Sciatic nerve (tissue), 2 donors: ENCODE measurements at regions not wholly inside any gene's neighbourhood (a gene's known extent, or its start where the extent isn't known, plus 50 kb on each side); places are given as distances from the start of the nearest gene placed in this dataset.
"Not testable (repeated sequence)": the region's sequence is repeated elsewhere in the genome, so short reads cannot be mapped to it uniquely, and the experiment has no call there.

Experiments used
- ATAC-seq: fragments of 200-7000 bp; cut with Tn5 transposase; one replicate; pipeline ENCODE4 v1.9.1; 2020; ENCODE audit warnings: mild to moderate bottlenecking, moderate library complexity
- DNase-seq: peaks from one replicate; pipeline ENCODE4 v3.0.0-alpha.2; 2020; ENCODE audit warnings: low spot score
- intact Hi-C: fragments of 100-400 bp; cut with DNase I; formaldehyde crosslinking; loops from one replicate; pipeline ENCODE4 v1.14.2; 2022
- donor health status: DM: no; HTN: no; CAD: no.
- donor health status: DM: no; HTN: no; CAD: no.

GRCh38 chr11:86172894-86173293, 71.7 kb upstream of the EED start:
- ATAC-seq: no peak
- DNase-seq: no peak
- intact Hi-C loops: no loop called here

DNA sequence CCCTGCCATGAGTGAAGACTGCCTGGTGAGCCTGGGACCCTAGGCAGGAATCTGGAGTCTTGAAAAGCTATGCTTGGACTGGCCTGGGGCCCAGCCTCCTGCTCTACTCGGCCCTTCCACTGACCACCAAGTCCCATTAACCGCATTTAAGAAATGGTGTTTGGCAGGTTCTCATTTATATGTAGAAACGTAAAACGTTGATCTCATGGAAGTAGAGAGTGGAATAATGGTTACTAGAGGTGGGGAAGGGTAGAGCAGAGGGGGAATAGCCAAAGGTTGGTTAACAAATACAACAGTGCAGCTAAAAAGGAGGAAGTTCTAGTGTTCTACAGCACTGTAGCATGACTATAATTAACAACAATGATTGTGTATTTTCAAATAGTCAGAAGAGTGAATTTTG, 72.9 kb upstream of the EED start:
- intact Hi-C loops: no loop called here
- DNase-seq: no peak
- ATAC-seq: no peak

DNA sequence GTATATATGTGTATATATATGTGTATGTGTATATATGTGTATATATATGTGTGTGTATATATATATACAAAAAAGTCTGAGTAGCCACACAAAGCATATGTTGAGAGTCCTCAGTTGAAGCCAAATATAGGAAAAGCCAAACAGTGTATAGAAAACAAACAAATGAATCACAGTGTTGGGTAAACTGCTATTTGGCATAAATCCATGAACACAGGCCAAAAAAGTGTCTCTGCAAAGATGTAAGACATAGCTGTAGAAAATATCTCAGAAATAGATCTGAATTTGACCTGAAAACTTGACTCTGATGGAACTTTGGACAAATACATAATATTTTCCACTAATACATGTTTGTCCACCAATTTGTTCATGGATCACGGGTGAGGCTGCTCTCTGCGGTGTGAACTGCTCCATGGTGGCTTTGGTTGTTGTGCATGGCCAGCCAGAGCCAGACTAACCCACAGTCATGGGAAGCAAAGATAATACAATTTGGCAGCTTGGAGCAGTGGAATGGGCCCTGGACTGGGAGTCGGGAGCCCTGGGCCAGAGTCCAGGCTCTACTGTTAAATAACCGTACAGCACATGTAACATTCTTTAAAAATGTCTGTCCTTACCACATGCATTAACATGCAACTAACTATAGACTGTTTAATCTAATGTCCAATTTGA, 76.9 kb upstream of the EED start:
- intact Hi-C loops: no loop called here
- DNase-seq (no peak), ATAC-seq (peak; percentile 52)

GRCh38 chr11:86166287-86166686, 78.3 kb upstream of the EED start:
- intact Hi-C loops, DNase-seq, ATAC-seq: not testable (repeated sequence)

DNA sequence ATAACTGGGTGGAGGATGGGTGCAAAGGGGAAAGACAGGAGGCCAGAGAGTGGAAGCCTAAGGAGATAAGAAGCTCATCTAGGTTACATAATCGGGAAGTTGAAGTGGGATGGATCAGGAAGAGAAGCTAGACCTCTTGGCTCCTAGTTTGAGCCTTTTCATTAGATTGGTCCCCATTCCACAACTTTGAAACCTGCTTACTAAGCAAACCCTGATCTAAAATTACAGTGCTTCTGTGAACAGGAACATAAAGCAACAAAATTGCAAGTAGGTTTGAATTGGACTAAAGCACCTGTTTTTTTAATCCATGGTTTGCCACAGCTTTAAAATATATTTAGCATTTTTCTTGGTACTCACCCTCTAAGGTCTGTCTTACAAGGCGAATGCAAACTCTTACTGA, 80.4 kb upstream of the EED start:
- intact Hi-C loops: no loop called here
- ATAC-seq (no peak), DNase-seq (no peak)

GRCh38 chr11:86163221-86163876, 81.2 kb upstream of the EED start:
- intact Hi-C loops, DNase-seq: not testable (repeated sequence)
- ATAC-seq: peak; percentile 58

GRCh38 chr11:86162239-86162638, 82.3 kb upstream of the EED start:
- DNase-seq (peak; percentile 67), ATAC-seq (peak; percentile 83)
- intact Hi-C loops: no loop called here

GRCh38 chr11:86161837-86162236, 82.7 kb upstream of the EED start:
- ATAC-seq (peak; percentile 38), DNase-seq (no peak)
- intact Hi-C loops: no loop called here

- no peak for ATAC-seq
- intact Hi-C loops: no loop called here
- DNase-seq: no peak
Measured at GRCh38 chr11:86161336-86161735, 83.2 kb upstream of the EED start.

GRCh38 chr11:86160541-86161149, 83.9 kb upstream of the EED start:
- DNase-seq: no peak
- intact Hi-C loops: no loop called here
- no peak for ATAC-seq

DNA sequence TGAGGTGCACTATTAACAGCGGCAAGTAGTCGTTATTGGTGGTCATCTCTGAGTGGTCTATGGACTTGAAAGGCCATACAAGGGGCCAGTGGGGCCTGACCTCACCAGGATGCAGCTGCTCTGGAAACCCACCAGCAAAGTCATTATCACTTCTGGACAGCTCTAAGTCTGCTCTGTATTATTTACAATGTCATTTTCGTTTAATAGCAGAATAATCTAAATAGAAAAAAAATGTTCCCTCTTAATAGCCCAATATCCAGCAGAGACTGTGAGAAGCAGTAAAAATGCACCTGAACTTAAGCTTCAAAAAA, 85.0 kb upstream of the EED start:
- no peak for DNase-seq
- ATAC-seq: no peak
- intact Hi-C loops: no loop called here

DNA sequence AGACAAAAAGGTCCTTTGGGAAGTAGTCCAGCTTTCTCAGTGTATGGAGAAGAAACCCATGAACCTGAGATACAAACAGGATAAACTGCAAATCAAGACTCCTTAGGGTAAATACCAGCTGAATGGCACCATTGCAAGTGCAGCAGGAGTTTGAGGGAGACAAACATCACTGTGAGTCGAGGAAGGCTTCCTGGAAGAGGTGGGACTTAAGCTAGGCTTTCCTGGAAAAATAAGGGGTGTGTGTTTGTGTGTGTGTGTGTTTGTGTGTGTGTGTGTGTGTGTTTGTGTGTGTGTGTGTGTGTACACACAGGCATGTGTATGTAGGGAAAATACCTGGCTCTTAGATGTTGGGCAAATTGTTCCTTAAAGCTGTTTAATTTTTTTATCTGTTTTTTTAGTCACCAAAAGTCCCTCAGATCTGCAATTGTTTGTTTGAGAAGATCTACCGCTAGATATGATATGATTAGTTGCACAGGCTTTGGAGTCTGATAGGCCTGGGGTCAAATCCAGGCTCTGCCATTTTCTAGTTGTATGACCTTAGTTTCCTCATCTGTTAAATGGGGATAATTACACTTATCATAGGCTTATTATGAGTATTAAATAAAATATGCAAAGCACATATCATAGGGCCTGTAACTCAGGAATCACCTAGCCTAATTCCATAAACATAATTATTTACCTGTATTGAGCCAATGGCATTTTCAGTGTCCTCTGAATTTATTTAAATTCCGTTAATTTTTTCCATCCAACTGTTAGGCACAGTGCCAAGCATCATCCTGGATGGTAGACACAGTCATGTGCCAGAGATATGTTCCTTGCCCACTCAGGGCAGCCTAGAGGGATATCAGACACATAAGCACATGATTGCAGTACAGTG, 85.6 kb upstream of the EED start:
- ATAC-seq: no peak
- intact Hi-C loops: no loop called here

DNA sequence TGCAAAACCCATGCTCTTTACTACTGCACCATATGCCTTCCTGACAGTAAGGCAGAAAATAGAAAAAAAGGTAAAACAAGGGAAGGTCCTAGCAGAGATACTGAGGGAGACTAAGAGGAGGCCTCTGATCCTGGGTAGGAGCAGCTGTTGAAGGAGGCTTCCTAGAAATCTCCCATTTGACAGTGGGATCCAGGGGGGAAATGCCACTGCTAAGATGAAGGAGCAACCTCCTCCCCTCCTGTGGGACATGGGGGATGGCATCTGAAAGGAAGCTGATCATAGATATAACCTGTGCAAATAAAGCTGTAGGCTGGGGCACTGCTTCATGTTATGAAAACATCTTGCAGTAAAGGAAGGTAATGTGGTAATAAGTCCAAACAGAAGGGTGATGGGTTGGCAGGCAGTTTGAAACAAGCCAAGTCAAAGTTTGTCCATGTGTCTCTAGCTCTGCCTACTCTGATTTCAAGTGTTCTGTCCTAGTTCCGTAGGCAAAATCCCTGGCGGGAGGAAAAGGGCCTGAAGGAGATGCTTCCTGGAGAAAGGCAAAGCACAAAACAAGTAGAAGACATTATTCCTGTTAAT, 86.7 kb upstream of the EED start:
- ATAC-seq: no peak
- no peak for DNase-seq
- intact Hi-C loops: no loop called here

More for the DNA sequence above, 85.6 kb upstream of the EED start:
- no peak for DNase-seq

GRCh38 chr11:86156397-86156955, 87.6 kb upstream of the PICALM start:
- intact Hi-C loops: no loop called here
- ATAC-seq (no peak), DNase-seq (no peak)

GRCh38 chr11:86155200-86155844, 86.4 kb upstream of the PICALM start:
- ATAC-seq (no peak), DNase-seq (no peak)
- intact Hi-C loops: no loop called here

DNA sequence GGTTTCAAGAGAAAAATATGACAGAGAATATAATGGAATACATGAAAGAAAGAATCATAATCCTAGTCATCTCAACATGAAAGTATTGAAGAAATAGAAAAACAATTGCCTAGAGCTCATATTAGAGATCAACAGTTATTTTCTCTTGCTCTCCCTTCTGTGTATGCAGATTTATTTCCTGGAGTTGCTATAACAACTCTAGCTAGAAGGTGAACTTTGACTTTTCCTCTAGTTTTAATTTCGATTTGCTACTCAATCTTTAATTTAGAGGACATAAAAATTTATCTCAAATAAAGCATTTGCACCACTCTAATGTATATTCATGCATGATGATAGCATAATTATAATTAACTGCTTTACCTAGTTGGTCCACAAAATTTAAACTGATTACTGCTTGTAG, 84.6 kb upstream of the PICALM start:
- DNase-seq (no peak), ATAC-seq (no peak)
- intact Hi-C loops: no loop called here

DNA sequence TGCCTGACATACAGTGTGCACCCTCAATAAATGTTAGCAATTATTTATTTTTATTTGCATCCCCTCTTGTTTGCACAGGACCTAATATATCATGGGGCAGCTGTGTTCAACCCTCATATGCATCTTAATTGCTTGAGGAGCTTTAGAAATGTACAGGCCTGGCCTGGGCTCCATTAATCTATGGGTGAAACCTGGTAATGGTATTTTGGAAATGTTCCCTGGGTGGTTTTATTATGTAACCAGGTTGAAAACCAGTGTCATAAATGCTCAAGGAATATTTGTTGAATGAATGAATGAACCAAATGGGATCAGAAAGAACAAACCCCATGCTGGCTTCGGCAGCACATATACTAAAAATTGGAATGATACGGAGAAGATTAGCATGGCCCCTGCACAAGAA, 84.0 kb upstream of the PICALM start:
- DNase-seq (no peak), ATAC-seq (no peak)
- intact Hi-C loops: no loop called here

DNA sequence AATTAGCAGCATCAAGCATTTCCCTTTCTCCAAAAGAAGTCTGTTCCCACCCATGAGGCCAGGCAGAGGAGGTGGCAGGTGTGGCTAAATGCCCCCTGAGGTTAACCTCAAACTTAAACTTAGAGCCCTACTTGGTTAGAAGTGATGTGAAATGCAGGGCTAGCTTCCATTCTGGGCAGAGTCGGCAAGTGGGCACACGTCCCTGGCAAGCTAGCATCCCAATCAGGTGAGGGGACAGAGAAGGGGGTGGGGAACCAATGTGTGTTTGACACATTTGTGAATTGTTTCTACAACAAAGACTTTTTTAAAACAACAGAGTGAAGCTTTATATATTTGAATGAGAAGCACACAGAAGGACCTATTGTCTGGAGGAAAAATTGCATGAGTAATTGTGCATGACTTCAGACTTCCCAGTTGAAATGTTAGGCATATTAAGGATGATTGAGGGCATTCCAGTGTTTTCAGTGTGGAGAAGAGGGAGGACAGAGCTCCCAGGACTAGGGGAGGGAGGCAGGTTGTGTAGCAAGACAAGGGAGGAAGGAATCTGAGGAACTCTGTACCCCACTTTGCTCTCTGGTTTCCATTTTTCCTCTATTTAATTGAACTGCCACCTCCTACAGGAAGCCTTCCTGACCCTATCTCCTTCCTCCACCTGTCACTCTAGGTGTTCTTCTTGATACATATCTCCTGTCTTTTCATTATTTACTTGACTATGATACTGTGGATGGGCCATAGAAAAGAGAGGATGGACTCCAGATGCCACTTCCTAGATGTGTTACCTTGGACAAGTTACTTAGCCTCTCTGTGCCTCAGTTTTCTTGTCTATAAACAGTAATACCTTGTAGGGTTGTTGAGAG, 83.3 kb upstream of the PICALM start:
- ATAC-seq (peak; percentile 14), DNase-seq (no peak)
- intact Hi-C loops: no loop called here
